Omental fat pad (tissue), 3 donors: ENCODE measurements at regions not wholly inside any gene's neighbourhood (a gene's known extent, or its start where the extent isn't known, plus 50 kb on each side); places are given as distances from the start of the nearest gene placed in this dataset.

Experiments
- ATAC-seq: fragments of 150-250 bp; one replicate; pipeline ENCODE4 v1.9.1; 2016; ENCODE audit warnings: mild to moderate bottlenecking, moderate library complexity; ENCODE audit not compliant: low FRiP score
- DNase-seq: peaks from one replicate; pipeline ENCODE4 v3.0.0-alpha.2; 2019; ENCODE audit warnings: low spot score
- TF ChIP-seq, protein P1 (sequence below), 3 donors: fragments of 450-650 bp; IDR thresholded peaks; one replicate each; pipeline ENCODE4 v1.5.1; 2016 to 2017; ENCODE audit warnings: antibody characterized with exemption in 3 of 3, mild to moderate bottlenecking in 3 of 3, moderate library complexity in 2 of 3

DNA sequence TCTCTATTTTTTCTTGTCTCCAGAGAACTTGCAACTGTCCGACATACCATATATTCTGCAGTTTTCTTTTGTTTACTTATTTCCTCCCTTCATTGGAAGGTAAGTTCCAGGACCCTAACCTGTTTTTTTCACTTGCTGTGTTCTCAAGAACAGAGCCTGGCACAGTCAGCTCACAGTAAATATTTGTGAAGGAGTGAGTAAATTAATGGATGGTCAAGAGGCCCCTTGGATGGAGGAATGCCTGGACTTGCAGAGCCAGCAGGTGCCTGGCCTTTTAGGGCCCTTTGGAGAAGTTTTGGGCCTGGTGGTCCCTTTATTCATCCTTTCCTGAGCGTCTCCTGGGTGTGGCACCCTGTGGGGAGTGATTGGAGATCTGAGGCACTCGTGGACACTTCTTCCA, 182.1 kb upstream of the POU3F1 start:
- no peak for DNase-seq
- ATAC-seq, result no peak
- TF ChIP-seq, protein P1, sequence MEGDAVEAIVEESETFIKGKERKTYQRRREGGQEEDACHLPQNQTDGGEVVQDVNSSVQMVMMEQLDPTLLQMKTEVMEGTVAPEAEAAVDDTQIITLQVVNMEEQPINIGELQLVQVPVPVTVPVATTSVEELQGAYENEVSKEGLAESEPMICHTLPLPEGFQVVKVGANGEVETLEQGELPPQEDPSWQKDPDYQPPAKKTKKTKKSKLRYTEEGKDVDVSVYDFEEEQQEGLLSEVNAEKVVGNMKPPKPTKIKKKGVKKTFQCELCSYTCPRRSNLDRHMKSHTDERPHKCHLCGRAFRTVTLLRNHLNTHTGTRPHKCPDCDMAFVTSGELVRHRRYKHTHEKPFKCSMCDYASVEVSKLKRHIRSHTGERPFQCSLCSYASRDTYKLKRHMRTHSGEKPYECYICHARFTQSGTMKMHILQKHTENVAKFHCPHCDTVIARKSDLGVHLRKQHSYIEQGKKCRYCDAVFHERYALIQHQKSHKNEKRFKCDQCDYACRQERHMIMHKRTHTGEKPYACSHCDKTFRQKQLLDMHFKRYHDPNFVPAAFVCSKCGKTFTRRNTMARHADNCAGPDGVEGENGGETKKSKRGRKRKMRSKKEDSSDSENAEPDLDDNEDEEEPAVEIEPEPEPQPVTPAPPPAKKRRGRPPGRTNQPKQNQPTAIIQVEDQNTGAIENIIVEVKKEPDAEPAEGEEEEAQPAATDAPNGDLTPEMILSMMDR (IDR thresholded peaks at IDR 0.05), result no peak

DNA sequence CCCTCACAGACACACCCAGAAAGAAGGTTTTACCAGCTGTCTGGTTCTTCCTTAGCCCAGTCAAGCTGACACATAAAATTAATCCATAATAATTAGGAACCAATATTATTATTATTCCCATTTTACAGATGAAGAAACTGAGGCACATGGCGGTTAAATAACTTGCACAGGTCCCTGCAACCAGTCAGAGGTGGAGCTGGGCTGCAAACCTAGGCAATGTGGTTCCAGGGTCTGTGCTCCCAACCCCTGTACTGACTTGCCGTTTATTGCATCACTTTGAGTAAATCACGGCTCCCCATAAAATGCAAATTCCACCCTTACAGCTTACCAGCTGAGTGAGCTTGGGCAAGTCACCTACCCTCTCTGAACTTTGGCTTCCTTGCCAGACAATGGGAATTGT, 179.2 kb upstream of the POU3F1 start:
- DNase-seq, result no peak
- no peak for ATAC-seq
- TF ChIP-seq, protein P1 (IDR thresholded peaks at IDR 0.05), result no peak

- no peak for ATAC-seq
- TF ChIP-seq, protein P1 (IDR thresholded peaks at IDR 0.05), result no peak
Observed at GRCh38 chr1:38223391-38223790, 176.8 kb upstream of the POU3F1 start.

DNA sequence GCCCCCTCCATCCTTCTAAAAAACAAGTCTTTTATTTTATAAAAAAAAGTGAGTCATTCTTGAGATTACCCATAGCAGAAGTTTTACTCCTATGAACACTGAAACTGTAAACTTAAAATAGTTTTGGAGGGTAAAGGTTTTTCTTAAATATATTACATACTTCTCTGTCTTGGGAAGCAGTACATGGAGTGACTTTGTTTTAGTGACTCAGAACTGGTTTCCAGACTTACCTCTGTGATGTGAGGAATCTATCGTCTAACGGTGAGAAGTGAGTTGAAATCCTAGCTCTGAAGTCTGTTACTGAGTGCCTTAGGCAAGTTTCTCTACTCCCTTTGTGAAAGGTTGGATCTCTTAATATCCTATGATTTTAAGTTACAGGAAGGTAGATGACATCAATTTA, 176.3 kb upstream of the POU3F1 start:
- ATAC-seq (no peak), DNase-seq (no peak)
- TF ChIP-seq, protein P1 (IDR thresholded peaks at IDR 0.05), result no peak

More at GRCh38 chr1:38223391-38223790, 176.8 kb upstream of the POU3F1 start:
- DNase-seq, result no peak

DNA sequence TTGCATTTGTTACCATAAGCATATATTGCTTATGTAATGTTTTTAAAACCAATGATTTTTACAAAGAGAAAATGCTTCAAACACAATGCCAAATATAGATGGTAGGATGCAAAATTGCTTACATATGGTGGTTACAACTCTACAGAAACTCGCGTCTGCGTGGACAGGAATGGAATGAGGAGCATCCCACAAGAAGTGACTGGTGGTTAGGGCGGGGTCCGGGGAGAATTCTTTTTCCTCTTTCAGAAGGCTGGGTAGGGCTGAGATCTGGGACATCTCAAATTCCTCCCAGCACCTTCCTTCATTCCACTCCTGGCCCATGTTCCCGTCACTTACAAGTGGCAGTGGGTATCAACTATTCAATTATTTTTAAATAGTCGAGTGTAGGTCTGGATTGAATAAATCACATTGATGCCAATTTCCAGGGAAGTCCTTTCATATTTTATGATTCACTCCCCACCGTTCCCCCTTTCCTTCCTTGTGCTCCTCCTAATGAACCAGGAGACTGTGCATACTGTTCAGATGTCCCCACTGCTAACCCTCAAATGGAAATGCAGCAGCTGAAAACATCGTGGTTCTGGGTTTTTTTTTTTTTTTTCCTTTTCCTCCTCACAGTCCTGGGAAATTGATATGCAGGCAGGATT, 174.5 kb upstream of the POU3F1 start:
- no peak for ATAC-seq
- TF ChIP-seq, protein P1 (IDR thresholded peaks at IDR 0.05), result no peak
- DNase-seq, result no peak

DNA sequence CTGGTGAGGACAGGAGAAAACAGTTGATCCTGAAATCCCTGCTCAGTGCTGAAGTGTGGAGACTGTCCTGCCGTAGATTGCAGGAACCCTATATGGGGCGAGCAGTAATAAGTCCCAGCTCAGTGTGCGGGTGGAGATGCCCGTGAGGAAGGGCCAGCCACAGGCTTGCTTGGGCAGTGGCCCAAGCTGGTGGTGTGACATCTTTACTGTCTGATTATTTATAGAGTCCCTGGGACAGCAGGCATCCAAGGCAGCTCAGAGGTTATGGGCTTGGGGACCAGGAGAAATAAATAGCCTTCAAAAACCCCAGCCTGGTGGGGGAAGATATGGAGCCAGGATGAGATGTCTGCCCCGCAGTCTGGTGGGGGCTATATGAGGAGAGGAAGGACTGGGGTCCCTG, 170.7 kb upstream of the POU3F1 start:
- no peak for ATAC-seq
- TF ChIP-seq, protein P1 (IDR thresholded peaks at IDR 0.05), result no peak

GRCh38 chr1:38213646-38214434, 167.2 kb upstream of the POU3F1 start:
- TF ChIP-seq, protein P1 (IDR thresholded peaks at IDR 0.05), result no peak
- ATAC-seq (no peak), DNase-seq (no peak)

More for the DNA sequence above, 170.7 kb upstream of the POU3F1 start:
- no peak for DNase-seq
